ENCODE measurements at regions not wholly inside any gene's neighbourhood (a gene's known extent, or its start where the extent isn't known, plus 50 kb on each side); places are given as distances from the start of the nearest gene placed in this dataset.

DNA sequence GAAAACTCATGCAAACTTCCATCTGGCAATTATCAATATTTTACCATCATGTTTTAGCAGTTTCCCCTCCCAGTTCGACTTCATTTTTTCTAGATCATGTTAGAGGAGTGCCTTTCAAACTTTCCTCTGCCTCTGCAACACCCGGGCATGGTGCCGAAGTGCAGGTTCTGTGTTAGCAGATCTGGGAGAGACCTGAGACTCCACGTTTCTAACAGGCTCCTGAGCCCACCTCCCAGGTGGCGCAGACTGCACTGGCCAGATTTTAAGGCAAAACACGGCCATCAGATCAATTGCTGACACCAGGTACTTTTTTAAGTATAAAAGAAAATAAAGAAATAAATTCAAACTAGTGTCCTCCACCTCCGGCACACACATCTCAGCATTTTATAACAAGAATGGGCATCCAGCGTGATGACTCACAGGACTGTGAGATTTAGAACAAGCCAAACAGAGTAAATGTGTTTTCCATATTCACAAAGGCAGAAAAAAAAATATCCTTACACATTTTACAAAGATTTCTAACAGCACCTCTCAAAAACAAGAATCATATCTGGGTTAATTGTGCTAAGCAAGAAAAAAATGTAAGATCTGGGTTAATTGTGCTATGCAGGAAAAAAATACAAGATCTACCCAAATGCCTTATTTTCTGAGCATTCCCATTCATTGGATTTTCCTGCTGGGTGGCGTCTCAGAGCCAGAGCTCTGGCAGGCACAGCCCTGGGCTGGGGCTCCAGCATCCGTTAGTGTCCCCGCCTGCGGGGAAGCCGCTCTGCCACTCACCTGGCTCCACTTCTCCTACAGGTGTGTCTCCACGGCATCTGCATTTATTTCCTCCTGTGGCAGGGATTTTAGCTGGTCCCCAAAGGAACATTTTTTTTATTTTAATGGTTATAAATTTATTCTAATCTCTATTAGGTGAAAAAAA lies 127.9 kb upstream of the SOX1 start:
- Mint-ChIP-seq H3K27me3 (peaks cover 10% of the 10 kb centered on the region), H3K9me3 (ENCODE audit: insufficient read depth) (no peaks in the 10 kb centered on the region), H3K4me1 (no peaks in the 10 kb centered on the region), H3K27ac (no peak overlapping the region), H3K4me3 (no peak overlapping the region)
- intact Hi-C loops (cut with micrococcal nuclease), result no loop called here
- H3K9ac ChIP-seq (ENCODE audit: low read length), result no peak overlapping the region
- no peak overlapping the region for H3K27ac ChIP-seq (ENCODE audit: low read length in 2 of 2)
- H2AFZ ChIP-seq (ENCODE audit: insufficient read depth, low read depth, low read length, poor library complexity, severe bottlenecking), result no peak overlapping the region
- no peak overlapping the region for H3K4me3 ChIP-seq (ENCODE audit: control extremely low read depth in 1 of 5, extremely low read depth in 1 of 5, insufficient read depth in 1 of 5, low read depth in 2 of 5, low read length in 4 of 5)
- peaks cover 0 to 3% (median 0%) of the 10 kb centered on the region in 4 experiments for H3K27me3 ChIP-seq (replicated peaks in 1 of 4; ENCODE audit: control extremely low read depth in 1 of 4, control insufficient read depth in 3 of 4, insufficient read depth in 4 of 4, low read length in 3 of 4)
- POLR2A ChIA-PET, result no interaction called here
- H3K9me3 ChIP-seq (ENCODE audit: control extremely low read depth in 1 of 3, control insufficient read depth in 2 of 3, insufficient read depth in 1 of 3, low read length in 2 of 3), result peaks cover 0 to 14% (median 0%) of the 10 kb centered on the region in 3 donors
- no peaks in the 10 kb centered on the region for H3K36me3 ChIP-seq (replicated peaks in 1 of 2; ENCODE audit: control extremely low read depth in 1 of 2, control insufficient read depth in 1 of 2, extremely low read depth in 1 of 2, insufficient read depth in 2 of 2, low read length in 1 of 2)
- DNase-seq (no peak), ATAC-seq (ENCODE audit: low read depth) (no peak)
- H3K4me2 ChIP-seq (replicated peaks; ENCODE audit: low read depth, low read length, poor library complexity, severe bottlenecking), result no peak overlapping the region
- WGBS (ENCODE audit: insufficient coverage), result 84% methylated on average over 6 of the region's 14 CpGs
- H4K20me1 ChIP-seq (ENCODE audit: control insufficient read depth, insufficient read depth, low read length, poor library complexity, severe bottlenecking), result no peaks in the 10 kb centered on the region
- TF ChIP-seq EZH2 (IDR thresholded peaks at IDR 0.05; ENCODE audit: borderline replicate concordance, insufficient read depth, low read depth, low read length, poor library complexity, severe bottlenecking) (no peak), CTCF (IDR thresholded peaks at IDR 0.05) (no peak)
- CTCF ChIA-PET, result no interaction called here
- no peaks in the 10 kb centered on the region for H3K79me2 ChIP-seq (ENCODE audit: control insufficient read depth, insufficient read depth, low read length)
- H3K4me1 ChIP-seq (ENCODE audit: control insufficient read depth in 2 of 2, insufficient read depth in 2 of 2, low read length in 2 of 2), result no peaks in the 10 kb centered on the region

GRCh38 chr13:111939666-111940278 lies 127.2 kb upstream of the SOX1 start:
- no peaks in the 10 kb centered on the region for H3K4me1 Mint-ChIP-seq
- WGBS (ENCODE audit: insufficient coverage), result 64% methylated on average over 3 of the region's 3 CpGs
- TF ChIP-seq CTCF (IDR thresholded peaks at IDR 0.05) (no peak), EZH2 (IDR thresholded peaks at IDR 0.05; ENCODE audit: borderline replicate concordance, insufficient read depth, low read depth, low read length, poor library complexity, severe bottlenecking) (no peak)
- Histone ChIP-seq H3K9me3 (ENCODE audit: control extremely low read depth in 1 of 3, control insufficient read depth in 2 of 3, insufficient read depth in 1 of 3, low read length in 2 of 3) (peaks cover 0 to 22% (median 0%) of the 10 kb centered on the region in 3 donors), H3K4me1 (ENCODE audit: control insufficient read depth in 2 of 2, insufficient read depth in 2 of 2, low read length in 2 of 2) (no peaks in the 10 kb centered on the region), H3K27me3 (replicated peaks in 1 of 4; ENCODE audit: control extremely low read depth in 1 of 4, control insufficient read depth in 3 of 4, insufficient read depth in 4 of 4, low read length in 3 of 4) (peaks cover 0 to 3% (median 0%) of the 10 kb centered on the region in 4 experiments), H3K79me2 (ENCODE audit: control insufficient read depth, insufficient read depth, low read length) (no peaks in the 10 kb centered on the region), H2AFZ (ENCODE audit: insufficient read depth, low read depth, low read length, poor library complexity, severe bottlenecking) (no peak overlapping the region), H4K20me1 (ENCODE audit: control insufficient read depth, insufficient read depth, low read length, poor library complexity, severe bottlenecking) (no peaks in the 10 kb centered on the region), H3K27ac (ENCODE audit: low read length in 2 of 2) (no peak overlapping the region), H3K4me2 (replicated peaks; ENCODE audit: low read depth, low read length, poor library complexity, severe bottlenecking) (no peak overlapping the region), H3K36me3 (replicated peaks in 1 of 2; ENCODE audit: control extremely low read depth in 1 of 2, control insufficient read depth in 1 of 2, extremely low read depth in 1 of 2, insufficient read depth in 2 of 2, low read length in 1 of 2) (no peaks in the 10 kb centered on the region), H3K4me3 (ENCODE audit: control extremely low read depth in 1 of 5, extremely low read depth in 1 of 5, insufficient read depth in 1 of 5, low read depth in 2 of 5, low read length in 4 of 5) (no peak overlapping the region), H3K9ac (ENCODE audit: low read length) (no peak overlapping the region)
- no peak for DNase-seq
- intact Hi-C loops (cut with micrococcal nuclease), result no loop called here
- ATAC-seq (ENCODE audit: low read depth), result no peak
- H3K27me3 Mint-ChIP-seq, result peaks cover 10% of the 10 kb centered on the region
- ChIA-PET POLR2A (no interaction called here), CTCF (no interaction called here)
- no peak overlapping the region for H3K4me3 Mint-ChIP-seq
- H3K9me3 Mint-ChIP-seq (ENCODE audit: insufficient read depth), result no peaks in the 10 kb centered on the region
- H3K27ac Mint-ChIP-seq, result no peak overlapping the region

Data from B cell (primary cell).